Panc1 (cell line): ENCODE measurements at regions not wholly inside any gene's neighbourhood (a gene's known extent, or its start where the extent isn't known, plus 50 kb on each side); places are given as distances from the start of the nearest gene placed in this dataset.

ENCODE experiments used
- ATAC-seq: fragments of 200-7000 bp; cut with Tn5 transposase; 2 replicates; pipeline ENCODE4 v1.9.1; 2020; ENCODE audit warnings: mild to moderate bottlenecking, moderate library complexity
- BruUV-seq: library from RNA; stranded (reverse); fragments of 400-500 nt; replicated peaks from 2 replicates; lab custom pipeline; 2021; lab: Mats Ljungman, UMichigan
- CTCF ChIA-PET: fragments of 300-600 bp; sonication (Branson Sonifier 250); formaldehyde crosslinking; loops from one replicate; lab custom pipeline; 2022; ENCODE audit warnings: antibody characterized with exemption; lab: Charles Lee
- POLR2A ChIA-PET: fragments of 300-600 bp; sonication (Branson Sonifier 250); formaldehyde crosslinking; loops from one replicate; lab custom pipeline; 2022; ENCODE audit warnings: antibody characterized with exemption; lab: Charles Lee
- DNase-seq: peaks from one replicate; pipeline ENCODE4 v3.0.0-alpha.2; 2010; ENCODE audit warnings: low read depth, low spot score
- H3K27ac ChIP-seq: 2 replicates; pipeline ENCODE4 v1.5.1; 2011; ENCODE audit warnings: mild to moderate bottlenecking, low read length, inconsistent platforms
- H3K27me3 ChIP-seq: fragments of 200-500 bp; sonication (Bioruptor generic); 2 replicates; pipeline ENCODE4 v1.6.0; 2014; ENCODE audit warnings: low read length, inconsistent platforms; ENCODE audit not compliant: control insufficient read depth, insufficient read depth
- H3K36me3 ChIP-seq: fragments of 200-500 bp; sonication (Bioruptor generic); 2 replicates; pipeline ENCODE4 v1.5.1; 2014; ENCODE audit warnings: inconsistent platforms, mild to moderate bottlenecking, low read length, moderate library complexity; ENCODE audit not compliant: control insufficient read depth, insufficient read depth
- H3K4me1 ChIP-seq: 2 replicates; pipeline ENCODE4 v1.5.1; 2011; ENCODE audit warnings: inconsistent platforms, mild to moderate bottlenecking, low read length, moderate library complexity; ENCODE audit not compliant: control insufficient read depth, insufficient read depth
- H3K4me3 ChIP-seq, 2 experiments: 2 replicates each; pipeline ENCODE4 v1.5.1; 2011 to 2012; ENCODE audit warnings: low read depth in 2 of 2, low read length in 2 of 2, mild to moderate bottlenecking in 2 of 2, inconsistent platforms in 1 of 2, moderate library complexity in 1 of 2
- H3K9me3 ChIP-seq: fragments of 200-500 bp; sonication (Bioruptor generic); 2 replicates; pipeline ENCODE4 v1.5.1; 2014; ENCODE audit warnings: low read depth, mild to moderate bottlenecking, inconsistent platforms, low read length, moderate library complexity; ENCODE audit not compliant: control insufficient read depth, insufficient read depth
- POLR2AphosphoS5 ChIP-seq: IDR thresholded peaks from 2 replicates; pipeline ENCODE4 v1.6.1; 2012; ENCODE audit warnings: mild to moderate bottlenecking, low read depth, low read length, moderate library complexity
- SIN3A ChIP-seq: IDR thresholded peaks from 2 replicates; pipeline ENCODE4 v1.6.1; 2012; ENCODE audit warnings: low read depth, mild to moderate bottlenecking, low read length, moderate library complexity, borderline replicate concordance; ENCODE audit not compliant: insufficient read depth
- TCF7L2 ChIP-seq: IDR thresholded peaks from 2 replicates; pipeline ENCODE4 v1.6.1; 2011; ENCODE audit warnings: mild to moderate bottlenecking, low read depth, low read length, inconsistent platforms
- in situ Hi-C: cut with HindIII; loops from 2 replicates; pipeline ENCODE4 v1.10.0; 2016; ENCODE audit warnings: low sequenced_read_pairs, low pct_unique_long_range_greater_than_20kb
- intact Hi-C: fragments of 100-400 bp; cut with micrococcal nuclease; formaldehyde crosslinking; loops from one replicate; pipeline ENCODE4 v1.10.0; 2022; ENCODE audit not compliant: unreplicated experiment
- TF ChIP-seq, protein P1 (sequence below): fragments of 450-650 bp; IDR thresholded peaks from 2 replicates; pipeline ENCODE4 v1.5.1; 2017; ENCODE audit warnings: mild to moderate bottlenecking
- TF ChIP-seq, protein P2 (sequence below), 2 experiments: IDR thresholded peaks; 2 replicates each; pipeline ENCODE4 v1.6.1; 2011 to 2012; ENCODE audit warnings: low read depth in 2 of 2, control low read depth in 1 of 2, low read length in 1 of 2, mild to moderate bottlenecking in 1 of 2, moderate library complexity in 1 of 2; ENCODE audit not compliant: insufficient read depth in 1 of 2

DNA sequence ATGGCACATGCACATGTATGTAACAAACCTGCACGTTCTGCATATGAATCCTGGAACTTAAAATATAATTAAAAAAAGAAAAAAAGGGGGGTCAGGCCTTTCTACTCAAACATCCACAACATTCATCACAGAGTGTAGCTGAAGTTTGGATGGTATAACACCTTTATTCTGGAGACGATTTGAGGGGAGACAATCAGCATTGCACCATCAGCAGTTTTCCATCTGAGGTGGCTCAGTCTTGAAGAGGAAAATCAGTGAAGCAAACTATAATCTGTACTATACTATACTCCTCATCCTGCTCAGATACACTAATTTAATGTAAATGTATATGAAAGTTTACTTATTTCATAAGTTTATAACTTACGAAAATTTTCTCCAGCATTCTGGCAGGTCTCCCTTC is 969.7 kb downstream of the SLITRK1 start:
- intact Hi-C loops = no loop called here
- ATAC-seq (no peak), DNase-seq (no peak)
- H3K27me3 ChIP-seq = no peaks in the 10 kb centered on the region
- CTCF ChIA-PET = interaction anchor here (0.6 kb wide), 1 partner anchor 266 kb away, joined by 6 read pairs; no protein-coding TSS in a partner anchor
- TF ChIP-seq, protein P1, sequence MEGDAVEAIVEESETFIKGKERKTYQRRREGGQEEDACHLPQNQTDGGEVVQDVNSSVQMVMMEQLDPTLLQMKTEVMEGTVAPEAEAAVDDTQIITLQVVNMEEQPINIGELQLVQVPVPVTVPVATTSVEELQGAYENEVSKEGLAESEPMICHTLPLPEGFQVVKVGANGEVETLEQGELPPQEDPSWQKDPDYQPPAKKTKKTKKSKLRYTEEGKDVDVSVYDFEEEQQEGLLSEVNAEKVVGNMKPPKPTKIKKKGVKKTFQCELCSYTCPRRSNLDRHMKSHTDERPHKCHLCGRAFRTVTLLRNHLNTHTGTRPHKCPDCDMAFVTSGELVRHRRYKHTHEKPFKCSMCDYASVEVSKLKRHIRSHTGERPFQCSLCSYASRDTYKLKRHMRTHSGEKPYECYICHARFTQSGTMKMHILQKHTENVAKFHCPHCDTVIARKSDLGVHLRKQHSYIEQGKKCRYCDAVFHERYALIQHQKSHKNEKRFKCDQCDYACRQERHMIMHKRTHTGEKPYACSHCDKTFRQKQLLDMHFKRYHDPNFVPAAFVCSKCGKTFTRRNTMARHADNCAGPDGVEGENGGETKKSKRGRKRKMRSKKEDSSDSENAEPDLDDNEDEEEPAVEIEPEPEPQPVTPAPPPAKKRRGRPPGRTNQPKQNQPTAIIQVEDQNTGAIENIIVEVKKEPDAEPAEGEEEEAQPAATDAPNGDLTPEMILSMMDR = no peak
- TF ChIP-seq, protein P2, sequence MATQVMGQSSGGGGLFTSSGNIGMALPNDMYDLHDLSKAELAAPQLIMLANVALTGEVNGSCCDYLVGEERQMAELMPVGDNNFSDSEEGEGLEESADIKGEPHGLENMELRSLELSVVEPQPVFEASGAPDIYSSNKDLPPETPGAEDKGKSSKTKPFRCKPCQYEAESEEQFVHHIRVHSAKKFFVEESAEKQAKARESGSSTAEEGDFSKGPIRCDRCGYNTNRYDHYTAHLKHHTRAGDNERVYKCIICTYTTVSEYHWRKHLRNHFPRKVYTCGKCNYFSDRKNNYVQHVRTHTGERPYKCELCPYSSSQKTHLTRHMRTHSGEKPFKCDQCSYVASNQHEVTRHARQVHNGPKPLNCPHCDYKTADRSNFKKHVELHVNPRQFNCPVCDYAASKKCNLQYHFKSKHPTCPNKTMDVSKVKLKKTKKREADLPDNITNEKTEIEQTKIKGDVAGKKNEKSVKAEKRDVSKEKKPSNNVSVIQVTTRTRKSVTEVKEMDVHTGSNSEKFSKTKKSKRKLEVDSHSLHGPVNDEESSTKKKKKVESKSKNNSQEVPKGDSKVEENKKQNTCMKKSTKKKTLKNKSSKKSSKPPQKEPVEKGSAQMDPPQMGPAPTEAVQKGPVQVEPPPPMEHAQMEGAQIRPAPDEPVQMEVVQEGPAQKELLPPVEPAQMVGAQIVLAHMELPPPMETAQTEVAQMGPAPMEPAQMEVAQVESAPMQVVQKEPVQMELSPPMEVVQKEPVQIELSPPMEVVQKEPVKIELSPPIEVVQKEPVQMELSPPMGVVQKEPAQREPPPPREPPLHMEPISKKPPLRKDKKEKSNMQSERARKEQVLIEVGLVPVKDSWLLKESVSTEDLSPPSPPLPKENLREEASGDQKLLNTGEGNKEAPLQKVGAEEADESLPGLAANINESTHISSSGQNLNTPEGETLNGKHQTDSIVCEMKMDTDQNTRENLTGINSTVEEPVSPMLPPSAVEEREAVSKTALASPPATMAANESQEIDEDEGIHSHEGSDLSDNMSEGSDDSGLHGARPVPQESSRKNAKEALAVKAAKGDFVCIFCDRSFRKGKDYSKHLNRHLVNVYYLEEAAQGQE (IDR thresholded peaks at IDR 0.05; ENCODE audit: insufficient read depth in 1 of 2, low read depth in 2 of 2, low read length in 1 of 2) = no peak
- TF ChIP-seq POLR2AphosphoS5 (no peak), SIN3A (no peak), TCF7L2 (no peak)
- no peaks in the 10 kb centered on the region for H3K36me3 ChIP-seq
- POLR2A ChIA-PET = no interaction called here
- no TSS peak for BruUV-seq
- H3K9me3 ChIP-seq = no peaks in the 10 kb centered on the region
- in situ Hi-C loops = no loop called here
- H3K4me1 ChIP-seq = no peaks in the 10 kb centered on the region
- no peak overlapping the region for H3K27ac ChIP-seq
- no peak overlapping the region for H3K4me3 ChIP-seq

DNA sequence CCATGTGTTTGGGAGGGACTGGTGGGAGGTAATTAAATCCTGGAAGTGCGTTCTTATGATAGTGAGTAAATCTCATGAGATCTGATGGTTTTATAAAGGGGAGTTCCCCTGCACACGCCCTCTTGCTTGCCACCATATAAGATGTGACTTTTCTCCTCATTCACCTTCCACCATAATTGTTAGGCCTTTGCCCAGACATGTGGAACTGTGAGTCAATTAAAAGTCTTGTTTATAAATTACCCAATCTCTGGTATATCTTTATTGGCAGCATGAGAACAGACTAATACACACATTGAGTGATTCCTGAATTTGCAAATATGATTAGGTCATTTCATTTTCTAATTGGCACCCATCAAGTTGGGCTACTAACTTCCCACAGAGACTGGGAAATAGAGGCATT is 977.2 kb downstream of the SLITRK1 start:
- no peaks in the 10 kb centered on the region for H3K4me1 ChIP-seq
- no peak for DNase-seq
- no peak overlapping the region for H3K4me3 ChIP-seq
- POLR2A ChIA-PET = no interaction called here
- in situ Hi-C loops = no loop called here
- ATAC-seq = no peak
- TF ChIP-seq SIN3A = no peak
- TF ChIP-seq, protein P2 (IDR thresholded peaks at IDR 0.05; ENCODE audit: insufficient read depth in 1 of 2, low read depth in 2 of 2, low read length in 1 of 2) = no peak
- TF ChIP-seq POLR2AphosphoS5 = no peak
- TF ChIP-seq, protein P1 = no peak
- TF ChIP-seq TCF7L2 = no peak
- H3K36me3 ChIP-seq = no peaks in the 10 kb centered on the region
- intact Hi-C loops = no loop called here
- no peaks in the 10 kb centered on the region for H3K27me3 ChIP-seq
- no TSS peak for BruUV-seq
- CTCF ChIA-PET = no interaction called here
- H3K9me3 ChIP-seq = no peaks in the 10 kb centered on the region
- H3K27ac ChIP-seq = no peak overlapping the region
